SJCRH30 (cell line): ENCODE measurements at regions not wholly inside any gene's neighbourhood (a gene's known extent, or its start where the extent isn't known, plus 50 kb on each side); places are given as distances from the start of the nearest gene placed in this dataset.
A peak's percentile ranks its signal among the peaks of the same experiment; 100 is the strongest.

Source experiments
- DNase-seq, 2 experiments: peaks; one replicate each; pipeline ENCODE4 v3.0.0-alpha.2; 2015 to 2020
- H3K27ac ChIP-seq: fragments of 250-450 bp; sonication (Bioruptor Pico); 2 replicates; pipeline ENCODE4 v1.5.1; 2020; ENCODE audit warnings: mild to moderate bottlenecking, moderate library complexity
- H3K27me3 ChIP-seq: fragments of 250-450 bp; sonication (Bioruptor Pico); 2 replicates; pipeline ENCODE4 v1.5.1; 2020; ENCODE audit warnings: mild to moderate bottlenecking, moderate library complexity
- H3K36me3 ChIP-seq: fragments of 250-450 bp; sonication (Bioruptor Pico); 2 replicates; pipeline ENCODE4 v1.5.1; 2020; ENCODE audit warnings: mild to moderate bottlenecking, moderate library complexity
- H3K4me1 ChIP-seq: fragments of 250-450 bp; sonication (Bioruptor Pico); 2 replicates; pipeline ENCODE4 v1.5.1; 2020; ENCODE audit warnings: mild to moderate bottlenecking, moderate library complexity
- H3K4me3 ChIP-seq: fragments of 250-450 bp; sonication (Bioruptor Pico); 2 replicates; pipeline ENCODE4 v1.5.1; 2020; ENCODE audit warnings: mild to moderate bottlenecking, moderate library complexity
- H3K9me3 ChIP-seq: fragments of 250-450 bp; sonication (Bioruptor Pico); replicated peaks from 2 replicates; pipeline ENCODE4 v1.5.1; 2020; ENCODE audit warnings: mild to moderate bottlenecking, moderate library complexity

DNA sequence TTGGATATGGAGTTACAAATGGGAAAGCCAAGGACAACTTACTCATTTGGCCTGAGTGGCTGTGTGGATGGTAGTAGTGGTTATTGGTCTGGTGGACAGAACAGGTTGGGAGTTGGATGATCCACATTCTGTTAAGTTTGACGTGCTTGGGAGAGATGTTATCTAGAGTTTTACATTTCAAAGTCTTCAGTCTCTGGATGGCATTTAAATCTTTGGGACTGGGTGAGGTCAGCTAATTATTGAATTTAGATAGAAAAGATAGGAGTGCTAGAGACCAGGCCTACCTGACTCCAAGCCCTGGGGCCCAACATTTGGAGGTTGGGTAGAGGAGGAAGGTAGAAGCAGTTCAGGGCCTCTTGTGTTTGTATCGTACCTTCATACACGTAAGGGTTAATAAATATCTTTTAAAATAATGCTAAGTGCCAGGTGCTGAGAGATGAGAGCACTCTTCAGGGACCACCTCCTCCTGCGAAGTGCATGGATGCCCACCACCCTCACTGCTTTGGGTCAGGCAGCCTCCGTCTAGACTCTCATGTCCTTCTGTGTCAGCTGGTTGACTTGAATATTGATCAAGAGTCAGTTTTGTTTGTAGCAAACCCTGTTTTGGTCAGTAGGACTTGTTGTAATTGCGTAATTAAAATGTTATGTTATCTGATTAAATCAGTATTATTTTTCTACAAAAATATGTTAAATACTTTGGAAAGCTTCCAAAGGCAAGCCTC is 460.4 kb upstream of the RGS6 start:
- no peaks in the 10 kb centered on the region; the same call in 1 of the 2 replicates for H3K36me3 ChIP-seq
- no peaks in the 10 kb centered on the region for H3K27me3 ChIP-seq
- H3K27ac ChIP-seq: no peak overlapping the region
- H3K9me3 ChIP-seq: no peaks in the 10 kb centered on the region
- H3K4me3 ChIP-seq: no peak overlapping the region
- no peak for DNase-seq
- peaks cover 17% of the 10 kb centered on the region for H3K4me1 ChIP-seq

DNA sequence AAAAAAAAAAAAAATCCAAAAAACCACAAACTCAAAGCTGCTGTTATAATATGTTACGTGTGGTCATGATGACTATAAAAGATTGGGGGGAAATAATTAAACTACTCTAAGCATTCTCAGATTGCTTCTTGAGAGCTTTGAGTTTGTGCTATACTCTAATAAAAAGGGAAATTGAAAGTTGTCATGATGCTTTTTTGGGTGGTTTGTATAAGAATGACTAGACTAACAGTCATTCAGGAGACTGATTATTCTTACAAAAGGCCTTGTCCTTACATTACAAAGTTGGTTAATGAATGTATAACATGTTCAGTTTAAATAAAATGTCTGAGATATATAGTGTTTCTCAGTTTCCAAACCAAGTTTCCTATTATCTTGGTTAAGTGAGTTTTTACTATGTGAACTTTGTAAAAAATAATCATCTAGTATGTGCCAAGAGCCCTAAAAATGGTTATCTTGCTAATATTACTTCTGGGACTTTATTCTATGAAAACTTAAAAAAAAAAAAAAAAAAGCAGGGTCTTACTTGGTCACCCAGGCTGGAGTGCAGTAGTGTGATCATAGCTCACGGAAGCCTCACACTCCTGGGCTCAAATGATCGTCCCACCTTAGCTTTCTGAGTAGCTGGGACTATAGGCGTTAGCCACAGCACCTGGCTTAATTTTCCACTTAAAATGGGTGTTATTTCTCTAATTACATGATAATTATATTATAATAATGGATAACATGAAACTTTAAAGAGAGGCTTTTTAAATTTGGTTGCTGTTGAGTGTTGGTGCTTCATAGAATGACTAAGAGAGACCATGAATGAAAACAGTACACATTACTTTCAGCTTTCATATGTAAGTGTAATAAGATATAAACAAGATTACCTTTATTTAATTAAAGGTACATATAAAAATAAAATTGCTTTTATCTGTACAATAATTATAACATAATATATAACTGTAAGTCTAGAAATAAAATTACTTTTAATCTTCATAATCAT is 459.6 kb upstream of the RGS6 start:
- Histone ChIP-seq H3K27ac (no peak overlapping the region), H3K36me3 (no peaks in the 10 kb centered on the region), H3K4me3 (no peak overlapping the region), H3K9me3 (no peaks in the 10 kb centered on the region), H3K4me1 (peaks cover 17% of the 10 kb centered on the region), H3K27me3 (no peaks in the 10 kb centered on the region)
- DNase-seq: no peak

DNA sequence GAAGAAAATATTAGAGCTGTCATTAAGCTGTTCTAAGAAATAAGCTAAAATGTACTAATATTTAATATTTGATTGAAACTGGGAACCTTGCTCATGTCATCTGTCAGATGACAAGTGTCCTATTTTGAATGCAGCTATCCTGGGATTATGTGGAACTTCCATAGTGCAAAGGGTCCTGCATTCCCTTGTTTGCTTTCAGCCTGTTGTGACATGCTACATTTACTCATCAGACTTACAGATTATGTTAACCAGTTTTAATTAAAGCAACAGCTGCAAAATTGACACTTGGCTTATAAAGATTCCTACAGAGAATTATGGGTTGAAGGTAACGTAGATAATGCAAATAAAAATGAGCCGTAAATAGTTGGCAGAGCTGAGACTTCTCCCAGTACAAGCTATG is 458.4 kb upstream of the RGS6 start:
- H3K27me3 ChIP-seq: no peaks in the 10 kb centered on the region
- no peak overlapping the region for H3K27ac ChIP-seq
- no peaks in the 10 kb centered on the region for H3K9me3 ChIP-seq
- peak in 1 of 2 experiments; percentile 2 for DNase-seq
- peaks cover 17% of the 10 kb centered on the region for H3K4me1 ChIP-seq
- no peak overlapping the region for H3K4me3 ChIP-seq
- no peaks in the 10 kb centered on the region for H3K36me3 ChIP-seq

DNA sequence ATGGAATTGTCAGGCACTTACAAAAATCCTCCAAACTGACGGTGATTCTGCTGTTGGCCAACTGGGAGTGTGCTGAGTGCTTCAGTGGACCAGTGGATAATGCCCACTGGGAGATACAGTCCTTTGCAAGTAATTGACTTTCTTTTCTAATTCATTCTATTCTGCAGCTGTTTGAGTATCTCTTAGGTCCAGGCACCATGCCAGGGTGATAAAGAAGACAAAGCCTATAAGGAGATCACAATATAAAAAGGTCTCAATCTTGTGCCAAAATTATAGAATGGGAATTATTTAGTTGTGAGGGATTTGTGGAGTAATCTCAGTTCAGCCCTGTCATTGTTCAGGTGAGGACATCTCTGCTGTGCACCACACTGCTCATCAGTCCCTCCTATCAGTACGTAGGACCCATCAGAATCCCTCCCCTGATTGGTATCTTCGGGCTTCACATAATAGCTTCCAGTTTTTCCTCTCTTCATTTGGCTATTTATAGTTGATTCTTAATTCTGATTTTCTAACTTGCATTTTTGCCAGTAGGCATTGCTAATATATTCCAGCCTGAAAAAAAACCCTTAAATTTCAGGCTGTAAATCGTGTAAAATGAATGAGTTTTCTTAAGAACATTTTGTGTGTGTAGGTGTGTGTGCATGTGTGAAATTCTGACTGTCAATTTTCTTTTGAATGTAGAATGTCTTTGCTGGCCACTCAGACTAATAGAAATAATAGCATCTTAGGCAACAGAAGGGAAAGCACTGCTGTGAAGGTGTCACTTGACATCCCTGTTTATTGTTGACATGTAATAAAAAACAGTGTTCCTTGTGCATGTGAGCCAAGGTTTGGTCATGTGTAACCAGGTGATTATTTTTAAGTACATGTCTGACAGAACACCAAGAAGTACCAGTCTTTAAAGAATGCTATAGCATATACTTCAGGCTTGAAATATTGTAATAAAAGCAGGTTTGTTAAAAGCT is 457.6 kb upstream of the RGS6 start:
- no peaks in the 10 kb centered on the region for H3K36me3 ChIP-seq
- H3K27ac ChIP-seq: no peak overlapping the region
- no peaks in the 10 kb centered on the region for H3K9me3 ChIP-seq
- no peaks in the 10 kb centered on the region for H3K27me3 ChIP-seq
- H3K4me3 ChIP-seq: no peak overlapping the region
- H3K4me1 ChIP-seq: peaks cover 17% of the 10 kb centered on the region
- DNase-seq: peak; percentile 44 to 67

DNA sequence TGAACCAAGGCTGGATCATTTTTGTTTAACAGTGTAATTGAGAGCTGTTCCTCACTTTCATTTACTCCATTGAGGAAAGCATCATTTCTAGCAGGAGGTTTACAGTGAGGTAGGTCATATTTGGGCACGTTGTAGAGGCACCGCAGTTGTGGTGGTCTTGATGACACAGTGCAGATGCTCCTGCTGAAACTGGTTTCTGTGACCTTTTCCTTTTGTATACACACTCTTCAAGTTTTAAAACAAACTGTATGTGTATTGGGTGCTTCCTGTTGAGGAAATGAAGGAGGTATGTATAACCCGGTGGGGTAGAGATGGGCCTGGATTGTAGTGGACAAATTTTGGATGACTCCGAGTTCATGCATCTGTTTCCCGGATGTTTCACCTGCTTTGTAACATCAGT is 456.3 kb upstream of the RGS6 start:
- Histone ChIP-seq H3K4me3 (no peak overlapping the region), H3K9me3 (no peaks in the 10 kb centered on the region), H3K4me1 (peaks cover 17% of the 10 kb centered on the region), H3K27me3 (no peaks in the 10 kb centered on the region), H3K27ac (no peak overlapping the region), H3K36me3 (no peaks in the 10 kb centered on the region)
- DNase-seq: peak; percentile 7 to 27

DNA sequence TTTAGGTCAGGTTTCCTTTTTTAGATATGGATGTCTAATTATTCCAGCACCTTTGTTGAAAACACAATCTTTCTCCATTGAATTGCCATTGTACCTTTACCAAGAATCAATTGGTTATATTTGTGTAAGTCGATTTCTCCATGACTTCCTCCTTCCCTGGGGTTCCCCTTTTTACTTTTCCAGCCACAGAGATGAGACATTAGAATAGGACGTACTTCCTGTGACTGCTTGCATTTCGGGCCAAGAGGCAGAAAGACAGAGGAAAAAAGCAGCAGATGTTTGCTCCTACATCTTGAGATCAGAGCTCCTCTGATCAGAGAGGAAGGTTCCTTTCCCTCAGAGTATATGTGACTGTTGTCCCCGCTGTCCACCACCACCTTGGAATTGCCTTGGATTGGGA is 453.7 kb upstream of the RGS6 start:
- no peak for DNase-seq
- Histone ChIP-seq H3K4me1 (peaks cover 15% of the 10 kb centered on the region), H3K27me3 (no peaks in the 10 kb centered on the region), H3K4me3 (no peak overlapping the region), H3K36me3 (no peaks in the 10 kb centered on the region), H3K27ac (no peak overlapping the region), H3K9me3 (no peaks in the 10 kb centered on the region)

DNA sequence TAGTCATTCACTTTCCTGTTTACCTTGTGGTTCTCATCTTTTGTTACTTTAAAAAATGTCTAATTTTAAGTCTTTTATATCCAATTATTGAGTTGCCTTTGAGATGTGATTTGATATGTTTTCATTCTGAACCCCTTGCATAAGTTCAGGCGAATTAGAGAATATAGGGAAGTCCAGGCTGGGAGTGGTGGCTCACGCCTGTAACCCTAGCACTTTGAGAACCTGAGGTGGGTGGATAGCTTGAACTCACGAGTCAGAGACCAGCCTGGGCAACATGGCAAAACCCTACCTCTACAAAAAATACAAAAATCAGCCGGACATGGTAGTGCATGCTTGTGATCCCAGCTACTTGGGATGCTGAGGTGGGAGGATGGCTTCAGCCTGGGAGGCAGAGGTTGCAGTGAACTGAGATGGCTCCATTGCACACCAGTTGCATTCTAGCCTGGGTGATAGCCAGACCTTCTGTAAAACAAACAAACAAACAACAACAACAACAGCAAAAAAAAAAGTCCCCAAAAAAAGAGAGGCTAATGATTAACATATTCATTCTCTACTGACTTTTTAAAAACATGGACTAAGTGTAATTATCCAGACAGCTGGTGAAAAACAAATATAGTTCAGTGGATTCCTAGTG is 451.1 kb upstream of the RGS6 start:
- DNase-seq: no peak
- no peaks in the 10 kb centered on the region for H3K27me3 ChIP-seq
- peaks cover 2% of the 10 kb centered on the region; the same call in 1 of the 2 replicates for H3K4me1 ChIP-seq
- H3K27ac ChIP-seq: no peak overlapping the region
- H3K36me3 ChIP-seq: no peaks in the 10 kb centered on the region
- H3K4me3 ChIP-seq: no peak overlapping the region
- no peaks in the 10 kb centered on the region for H3K9me3 ChIP-seq

DNA sequence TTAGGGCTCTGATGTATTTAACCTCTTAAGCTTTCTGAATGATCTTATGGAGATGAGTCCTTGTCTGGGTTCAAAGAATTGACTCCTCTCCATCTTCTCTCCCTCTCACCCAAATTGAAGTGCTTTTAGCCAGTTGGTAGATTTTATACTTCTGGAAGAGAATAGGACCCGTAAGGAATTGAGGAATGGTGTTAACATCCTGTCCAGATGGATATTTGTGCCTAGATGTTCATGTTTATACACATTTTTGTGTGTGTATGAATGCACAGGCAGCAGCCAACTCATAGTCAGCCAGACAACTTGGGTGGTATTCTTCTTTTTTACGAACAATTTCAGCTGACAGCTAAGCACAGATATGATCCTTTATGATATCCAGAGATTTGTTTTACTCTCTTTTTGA is 449.6 kb upstream of the RGS6 start:
- H3K9me3 ChIP-seq: no peaks in the 10 kb centered on the region
- DNase-seq: no peak
- no peaks in the 10 kb centered on the region for H3K4me1 ChIP-seq
- no peaks in the 10 kb centered on the region for H3K27me3 ChIP-seq
- H3K36me3 ChIP-seq: no peaks in the 10 kb centered on the region
- no peak overlapping the region for H3K27ac ChIP-seq
- no peak overlapping the region for H3K4me3 ChIP-seq

DNA sequence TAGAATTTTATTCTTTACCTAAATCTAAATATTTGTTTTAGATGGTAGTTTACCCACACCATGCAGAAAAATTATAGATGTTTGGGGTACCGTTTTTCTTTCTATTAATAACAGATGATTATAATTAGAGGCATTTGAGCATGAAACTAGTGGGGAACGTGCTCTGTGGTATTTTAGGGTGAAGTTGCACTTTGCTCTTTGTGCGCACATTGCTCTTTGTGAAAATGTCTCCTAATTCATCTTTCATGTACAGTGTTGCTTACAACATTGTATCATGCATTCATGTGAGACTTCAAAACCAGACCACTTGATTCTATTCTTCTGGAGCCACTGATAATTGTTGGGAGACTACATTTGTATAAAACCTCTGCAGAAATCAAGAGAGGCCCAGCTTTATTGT is 449.1 kb upstream of the RGS6 start:
- Histone ChIP-seq H3K27me3 (no peaks in the 10 kb centered on the region), H3K36me3 (no peaks in the 10 kb centered on the region), H3K4me1 (no peaks in the 10 kb centered on the region), H3K9me3 (no peaks in the 10 kb centered on the region), H3K27ac (no peak overlapping the region), H3K4me3 (no peak overlapping the region)
- DNase-seq: no peak

DNA sequence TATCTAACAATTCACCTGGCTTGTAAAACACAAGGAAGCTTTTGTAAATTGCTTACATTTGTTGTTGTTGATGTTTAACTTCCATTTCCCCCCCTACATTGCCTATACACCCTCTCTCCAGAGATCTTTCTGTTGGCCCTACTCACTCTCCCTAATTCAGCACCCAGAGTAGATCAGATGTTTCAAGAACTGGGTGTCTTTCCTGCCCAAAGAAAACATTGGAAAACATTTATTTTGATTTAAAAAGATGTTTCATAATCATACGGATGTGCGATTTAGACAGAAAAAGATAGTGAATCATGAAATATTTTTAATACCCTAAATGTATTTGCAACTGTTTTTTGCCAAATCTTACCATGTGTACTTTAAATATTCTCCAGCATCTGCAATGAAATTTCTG is 446.4 kb upstream of the RGS6 start:
- Histone ChIP-seq H3K27me3 (no peaks in the 10 kb centered on the region), H3K27ac (no peak overlapping the region), H3K36me3 (no peaks in the 10 kb centered on the region), H3K4me1 (no peaks in the 10 kb centered on the region), H3K9me3 (no peaks in the 10 kb centered on the region), H3K4me3 (no peak overlapping the region)
- no peak for DNase-seq

DNA sequence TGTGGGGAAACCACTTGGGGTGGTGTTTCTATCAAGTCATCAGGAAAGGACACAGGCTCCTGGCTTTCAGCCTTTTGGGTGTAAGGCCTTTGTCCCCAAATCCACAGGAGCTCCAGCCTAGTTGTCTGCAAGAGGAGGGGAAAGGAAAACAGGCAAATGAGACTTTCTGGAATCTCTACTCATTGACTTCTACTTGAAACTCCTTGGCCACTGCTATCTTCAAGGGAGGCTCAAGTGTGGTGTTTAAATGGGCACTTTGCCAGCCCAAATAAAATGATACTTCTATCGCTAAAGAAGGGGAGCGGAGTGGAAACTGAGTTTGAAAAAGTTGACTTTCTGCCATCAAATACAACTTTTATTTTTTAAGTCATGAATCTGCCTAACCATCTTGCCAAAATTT is 445.9 kb upstream of the RGS6 start:
- H3K27me3 ChIP-seq: no peaks in the 10 kb centered on the region
- H3K36me3 ChIP-seq: no peaks in the 10 kb centered on the region
- no peaks in the 10 kb centered on the region for H3K4me1 ChIP-seq
- no peaks in the 10 kb centered on the region for H3K9me3 ChIP-seq
- H3K4me3 ChIP-seq: no peak overlapping the region
- no peak for DNase-seq
- no peak overlapping the region for H3K27ac ChIP-seq

DNA sequence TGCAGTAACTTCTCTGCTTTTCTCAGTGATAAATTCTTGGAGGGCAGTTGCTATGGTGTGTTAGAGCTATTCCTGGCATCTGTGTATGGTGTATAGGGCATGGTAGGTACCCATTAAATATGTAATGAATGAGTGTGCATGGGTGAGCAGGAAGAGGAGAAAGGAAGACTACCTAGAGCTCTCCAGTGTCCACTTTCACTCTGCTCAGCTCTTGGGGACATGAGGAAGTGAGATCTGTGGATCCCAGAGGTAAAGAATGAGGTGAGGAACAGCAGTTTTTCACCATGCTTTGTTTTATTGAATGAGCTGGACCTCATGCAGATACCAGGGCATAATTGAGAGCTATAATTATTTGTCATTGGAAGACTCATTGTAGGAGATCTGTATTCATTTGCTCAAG is 444.8 kb upstream of the RGS6 start:
- Histone ChIP-seq H3K4me3 (no peak overlapping the region), H3K27ac (no peak overlapping the region), H3K27me3 (no peaks in the 10 kb centered on the region), H3K36me3 (no peaks in the 10 kb centered on the region), H3K4me1 (no peaks in the 10 kb centered on the region), H3K9me3 (no peaks in the 10 kb centered on the region)
- no peak for DNase-seq

DNA sequence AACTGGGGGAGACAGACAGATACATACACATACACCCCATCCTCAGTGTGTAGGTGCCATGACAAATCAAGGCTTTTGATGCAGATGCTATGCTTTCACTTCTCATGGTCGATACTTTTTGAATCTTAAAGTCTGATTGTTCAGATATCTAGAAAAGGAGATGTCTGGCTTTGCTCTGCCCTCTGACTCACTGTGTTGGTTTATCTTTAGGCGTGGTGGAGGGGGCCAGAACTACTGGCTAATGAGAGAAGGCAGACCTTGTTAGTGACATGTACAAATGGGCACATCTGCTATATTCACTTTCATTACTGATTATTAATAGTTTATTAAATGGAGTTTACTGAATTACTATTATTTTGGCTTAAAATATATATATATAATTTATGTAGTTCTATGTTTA is 444.3 kb upstream of the RGS6 start:
- DNase-seq: no peak
- H3K27ac ChIP-seq: no peak overlapping the region
- no peak overlapping the region for H3K4me3 ChIP-seq

DNA sequence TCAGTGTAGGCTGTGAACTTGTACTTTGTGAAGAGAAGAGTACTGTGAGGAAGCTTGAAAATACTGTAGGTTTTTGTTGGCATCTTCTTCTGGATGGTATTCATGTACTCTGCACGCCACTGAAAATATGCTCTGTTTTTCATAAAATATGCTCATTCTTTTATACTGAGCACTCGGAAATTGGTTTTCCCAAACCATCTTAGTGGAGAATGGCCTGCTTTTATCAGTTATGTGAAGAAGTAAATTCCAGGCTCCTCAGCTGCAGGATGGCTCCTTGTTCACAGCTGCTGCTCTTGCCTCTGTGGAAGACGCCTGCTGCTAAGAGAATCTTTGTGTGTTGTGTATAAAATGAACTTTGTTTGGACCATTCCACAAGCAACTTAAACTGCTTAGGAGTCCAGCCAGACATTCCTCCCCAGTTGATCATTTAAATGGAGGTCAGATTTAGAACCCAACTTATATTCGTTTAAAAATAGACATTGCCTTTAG is 443.5 kb upstream of the RGS6 start:
- DNase-seq: no peak
- Histone ChIP-seq H3K36me3 (no peaks in the 10 kb centered on the region), H3K9me3 (no peaks in the 10 kb centered on the region), H3K4me1 (no peaks in the 10 kb centered on the region), H3K27ac (no peak overlapping the region), H3K27me3 (no peaks in the 10 kb centered on the region), H3K4me3 (no peak overlapping the region)

More for the DNA sequence above, 444.3 kb upstream of the RGS6 start:
- Histone ChIP-seq H3K27me3 (no peaks in the 10 kb centered on the region), H3K36me3 (no peaks in the 10 kb centered on the region), H3K4me1 (no peaks in the 10 kb centered on the region), H3K9me3 (no peaks in the 10 kb centered on the region)
